WI38 (cell line): ENCODE measurements at regions not wholly inside any gene's neighbourhood (a gene's known extent, or its start where the extent isn't known, plus 50 kb on each side); places are given as distances from the start of the nearest gene placed in this dataset.

Experiments
- H3K4me3 ChIP-seq: 2 replicates; pipeline ENCODE4 v1.5.1; 2011; ENCODE audit warnings: low read depth, mild to moderate bottlenecking, control low read depth, low read length
- CTCF ChIP-seq: IDR thresholded peaks from 2 replicates; pipeline ENCODE4 v1.5.1; 2012; ENCODE audit warnings: low read depth, mild to moderate bottlenecking, control low read depth, low read length

GRCh38 chr4:43903456-43903855 is 545.2 kb downstream of the KCTD8 start:
- TF ChIP-seq CTCF, result no peak
- no peak overlapping the region for H3K4me3 ChIP-seq

GRCh38 chr4:43918377-43918776 is 530.2 kb downstream of the KCTD8 start:
- TF ChIP-seq CTCF, result no peak
- H3K4me3 ChIP-seq, result no peak overlapping the region

GRCh38 chr4:43932448-43932847 is 516.2 kb downstream of the KCTD8 start:
- H3K4me3 ChIP-seq, result no peak overlapping the region
- TF ChIP-seq CTCF, result no peak

- TF ChIP-seq CTCF, result no peak
- H3K4me3 ChIP-seq, result no peak overlapping the region
Measured at GRCh38 chr4:43943998-43944397, 504.6 kb downstream of the KCTD8 start.

- TF ChIP-seq CTCF, result no peak
- H3K4me3 ChIP-seq, result no peak overlapping the region
Measured at GRCh38 chr4:43959976-43960375, 488.6 kb downstream of the KCTD8 start.

- H3K4me3 ChIP-seq, result no peak overlapping the region
- TF ChIP-seq CTCF, result no peak
Measured at GRCh38 chr4:43968011-43968410, 480.6 kb downstream of the KCTD8 start.

- no peak for TF ChIP-seq CTCF
- H3K4me3 ChIP-seq, result no peak overlapping the region
Measured at GRCh38 chr4:43983610-43984009, 465.0 kb downstream of the KCTD8 start.
